ENCODE measurements at regions not wholly inside any gene's neighbourhood (a gene's known extent, or its start where the extent isn't known, plus 50 kb on each side); places are given as distances from the start of the nearest gene placed in this dataset.

DNA sequence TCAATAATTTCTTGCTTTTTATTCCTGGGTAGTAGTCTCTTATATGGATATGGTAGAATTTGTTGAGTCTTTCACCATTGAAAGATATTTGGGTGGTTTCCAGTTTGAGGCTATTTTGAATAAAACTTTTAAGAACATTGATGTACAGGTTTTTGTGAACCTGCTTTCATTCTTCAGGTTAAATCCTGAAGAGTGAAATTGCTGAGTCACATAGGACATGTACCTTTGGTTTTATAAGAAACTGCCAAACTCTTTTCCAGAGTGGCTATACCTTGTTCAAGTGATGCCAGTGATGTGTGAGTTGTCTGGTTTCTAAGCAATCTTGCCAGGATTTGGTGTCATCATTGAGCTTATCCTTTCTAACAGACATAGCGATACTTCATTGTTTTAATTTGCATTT lies 184.6 kb upstream of the PZP start:
- POLR2A ChIA-PET (ENCODE audit: unreplicated experiment) = no interaction called here
- CTCF ChIA-PET = interaction anchor here (0.5 kb wide), 1 partner anchor 234 kb away, joined by 10 read pairs; no protein-coding TSS in a partner anchor
- intact Hi-C loops (cut with micrococcal nuclease; ENCODE audit: unreplicated experiment) = no loop called here

DNA sequence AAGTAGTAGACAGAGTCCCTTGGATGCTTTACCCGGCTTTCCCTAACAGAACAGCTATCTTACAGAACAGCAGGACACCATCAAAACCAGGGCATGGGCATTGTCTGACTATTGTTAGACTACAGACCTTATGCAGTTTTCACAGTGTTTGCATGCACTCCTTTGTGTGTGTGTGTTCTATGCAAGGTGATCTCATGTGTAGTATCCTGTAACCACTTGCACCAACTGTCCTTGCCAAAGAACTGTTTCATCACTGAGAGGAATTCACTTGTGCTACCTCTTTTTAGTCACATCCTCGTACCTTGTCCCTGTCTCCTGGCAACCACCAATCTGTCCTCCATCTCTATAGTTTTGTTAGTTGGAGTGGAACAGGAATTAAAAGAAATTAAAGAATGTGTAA lies 183.6 kb upstream of the PZP start:
- Histone ChIP-seq H3K4me1 (replicated peaks; ENCODE audit: insufficient read depth) (no peaks in the 10 kb centered on the region), H3K4me2 (no peak overlapping the region), H3K36me3 (ENCODE audit: low read depth) (no peaks in the 10 kb centered on the region), H3K9me2 (ENCODE audit: insufficient read depth) (no peaks in the 10 kb centered on the region), H2AFZ (no peak overlapping the region), H3K27ac (no peak overlapping the region), H3K4me3 (no peak overlapping the region), H3F3A (ENCODE audit: insufficient read depth, low read depth) (no peaks in the 10 kb centered on the region), H3K9me3 (ENCODE audit: insufficient read depth, low read depth) (no peaks in the 10 kb centered on the region), H4K20me1 (ENCODE audit: insufficient read depth) (no peaks in the 10 kb centered on the region), H3K27me3 (ENCODE audit: insufficient read depth, low read depth) (0 out of 2 replicates have a peak, but pooled peaks cover 9% of the 10 kb centered on the region), H3K79me2 (ENCODE audit: low read depth) (no peaks in the 10 kb centered on the region)
- no peak for TF ChIP-seq EZH2 (IDR thresholded peaks at IDR 0.05; ENCODE audit: low read depth)
- TF ChIP-seq, protein P1, sequence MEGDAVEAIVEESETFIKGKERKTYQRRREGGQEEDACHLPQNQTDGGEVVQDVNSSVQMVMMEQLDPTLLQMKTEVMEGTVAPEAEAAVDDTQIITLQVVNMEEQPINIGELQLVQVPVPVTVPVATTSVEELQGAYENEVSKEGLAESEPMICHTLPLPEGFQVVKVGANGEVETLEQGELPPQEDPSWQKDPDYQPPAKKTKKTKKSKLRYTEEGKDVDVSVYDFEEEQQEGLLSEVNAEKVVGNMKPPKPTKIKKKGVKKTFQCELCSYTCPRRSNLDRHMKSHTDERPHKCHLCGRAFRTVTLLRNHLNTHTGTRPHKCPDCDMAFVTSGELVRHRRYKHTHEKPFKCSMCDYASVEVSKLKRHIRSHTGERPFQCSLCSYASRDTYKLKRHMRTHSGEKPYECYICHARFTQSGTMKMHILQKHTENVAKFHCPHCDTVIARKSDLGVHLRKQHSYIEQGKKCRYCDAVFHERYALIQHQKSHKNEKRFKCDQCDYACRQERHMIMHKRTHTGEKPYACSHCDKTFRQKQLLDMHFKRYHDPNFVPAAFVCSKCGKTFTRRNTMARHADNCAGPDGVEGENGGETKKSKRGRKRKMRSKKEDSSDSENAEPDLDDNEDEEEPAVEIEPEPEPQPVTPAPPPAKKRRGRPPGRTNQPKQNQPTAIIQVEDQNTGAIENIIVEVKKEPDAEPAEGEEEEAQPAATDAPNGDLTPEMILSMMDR (conservative IDR thresholded peaks at IDR 0.05) = no peak
- no TSS peak for BruUV-seq (replicated peaks)
- no peak for DNase-seq
- ChIA-PET CTCF (no interaction called here), POLR2A (ENCODE audit: unreplicated experiment) (no interaction called here)
- intact Hi-C loops (cut with micrococcal nuclease; ENCODE audit: unreplicated experiment) = no loop called here

More for the DNA sequence above, 184.6 kb upstream of the PZP start:
- no TSS peak for BruUV-seq (replicated peaks)
- Histone ChIP-seq H3K4me3 (no peak overlapping the region), H3K27me3 (ENCODE audit: insufficient read depth, low read depth) (0 out of 2 replicates have a peak, but pooled peaks cover 9% of the 10 kb centered on the region), H3K4me2 (no peak overlapping the region), H3K79me2 (ENCODE audit: low read depth) (no peaks in the 10 kb centered on the region), H3K9me3 (ENCODE audit: insufficient read depth, low read depth) (no peaks in the 10 kb centered on the region), H4K20me1 (ENCODE audit: insufficient read depth) (no peaks in the 10 kb centered on the region), H2AFZ (no peak overlapping the region), H3K9me2 (ENCODE audit: insufficient read depth) (no peaks in the 10 kb centered on the region), H3K27ac (no peak overlapping the region), H3K36me3 (ENCODE audit: low read depth) (no peaks in the 10 kb centered on the region), H3K4me1 (replicated peaks; ENCODE audit: insufficient read depth) (no peaks in the 10 kb centered on the region), H3F3A (ENCODE audit: insufficient read depth, low read depth) (no peaks in the 10 kb centered on the region)
- DNase-seq = no peak
- TF ChIP-seq, protein P1 (conservative IDR thresholded peaks at IDR 0.05) = no peak
- TF ChIP-seq EZH2 (IDR thresholded peaks at IDR 0.05; ENCODE audit: low read depth) = no peak

DNA sequence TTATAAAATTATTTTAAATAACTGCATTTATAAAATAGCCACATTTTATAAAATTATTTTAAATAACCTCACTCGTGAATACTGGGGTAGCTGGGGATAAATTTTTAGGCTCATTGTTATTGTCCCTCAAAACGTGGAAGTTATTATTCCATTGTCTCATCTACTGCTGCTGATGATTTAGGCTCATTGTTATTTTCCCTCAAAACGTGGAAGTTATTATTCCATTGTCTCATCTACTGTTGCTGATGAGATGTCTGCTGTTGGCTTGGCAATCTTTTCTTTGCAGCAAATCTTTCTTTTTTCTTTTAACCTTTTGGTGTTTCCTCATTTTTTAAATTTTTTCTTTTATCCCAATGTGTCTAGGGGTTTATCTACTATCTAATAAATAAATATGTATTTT lies 182.6 kb upstream of the PZP start:
- Histone ChIP-seq H3K4me2 (no peak overlapping the region), H3K36me3 (ENCODE audit: low read depth) (no peaks in the 10 kb centered on the region), H3K9me2 (ENCODE audit: insufficient read depth) (no peaks in the 10 kb centered on the region), H3K27me3 (ENCODE audit: insufficient read depth, low read depth) (0 out of 2 replicates have a peak, but pooled peaks cover 9% of the 10 kb centered on the region), H3F3A (ENCODE audit: insufficient read depth, low read depth) (no peaks in the 10 kb centered on the region), H3K4me3 (no peak overlapping the region), H3K4me1 (replicated peaks; ENCODE audit: insufficient read depth) (no peaks in the 10 kb centered on the region), H2AFZ (no peak overlapping the region), H3K79me2 (ENCODE audit: low read depth) (no peaks in the 10 kb centered on the region), H3K9me3 (ENCODE audit: insufficient read depth, low read depth) (no peaks in the 10 kb centered on the region), H4K20me1 (ENCODE audit: insufficient read depth) (no peaks in the 10 kb centered on the region), H3K27ac (no peak overlapping the region)
- DNase-seq = no peak
- no TSS peak for BruUV-seq (replicated peaks)
- ChIA-PET CTCF (no interaction called here), POLR2A (ENCODE audit: unreplicated experiment) (no interaction called here)
- intact Hi-C loops (cut with micrococcal nuclease; ENCODE audit: unreplicated experiment) = no loop called here
- no peak for TF ChIP-seq EZH2 (IDR thresholded peaks at IDR 0.05; ENCODE audit: low read depth)
- TF ChIP-seq, protein P1 (conservative IDR thresholded peaks at IDR 0.05) = no peak
